Superior temporal gyrus (tissue), 1 donor: ENCODE measurements at regions not wholly inside any gene's neighbourhood (a gene's known extent, or its start where the extent isn't known, plus 50 kb on each side); places are given as distances from the start of the nearest gene placed in this dataset.
"Not testable (repeated sequence)": the region's sequence is repeated elsewhere in the genome, so short reads cannot be mapped to it uniquely, and the experiment has no call there.

Experiments used
- DNase-seq: peaks from one replicate; pipeline ENCODE4 v3.0.0-alpha.2; 2016; ENCODE audit errors: extremely low spot score

- no peak for DNase-seq
These were observed 206.9 kb downstream of the ICOS start for GRCh38 chr2:204143216-204144014.

GRCh38 chr2:204144492-204144891 is 207.9 kb downstream of the ICOS start:
- DNase-seq: no peak

GRCh38 chr2:204145263-204145751 is 208.7 kb downstream of the ICOS start:
- DNase-seq: peak; percentile 90

GRCh38 chr2:204145791-204146190 is 209.2 kb downstream of the ICOS start:
- DNase-seq: no peak

- not testable (repeated sequence) for DNase-seq
These were observed 210.5 kb downstream of the ICOS start for GRCh38 chr2:204147040-204147439.

- DNase-seq: no peak
These were observed 214.2 kb downstream of the ICOS start for GRCh38 chr2:204150721-204151120.

- no peak for DNase-seq
These were observed 216.1 kb downstream of the ICOS start for GRCh38 chr2:204152616-204153015.

GRCh38 chr2:204154863-204155262 is 218.3 kb downstream of the ICOS start:
- no peak for DNase-seq

- no peak for DNase-seq
These were observed 219.9 kb downstream of the ICOS start for GRCh38 chr2:204156456-204156855.

GRCh38 chr2:204157684-204158083 is 221.1 kb downstream of the ICOS start:
- DNase-seq: no peak

- no peak for DNase-seq
These were observed 223.0 kb downstream of the ICOS start for GRCh38 chr2:204159526-204159925.

GRCh38 chr2:204160989-204161388 is 224.4 kb downstream of the ICOS start:
- DNase-seq: no peak

GRCh38 chr2:204161886-204162285 is 225.3 kb downstream of the ICOS start:
- DNase-seq: no peak

GRCh38 chr2:204166961-204167360 is 230.4 kb downstream of the ICOS start:
- no peak for DNase-seq

GRCh38 chr2:204167670-204168069 is 231.1 kb downstream of the ICOS start:
- not testable (repeated sequence) for DNase-seq

- no peak for DNase-seq
These were observed 233.8 kb downstream of the ICOS start for GRCh38 chr2:204170411-204170810.

- no peak for DNase-seq
These were observed 235.0 kb downstream of the ICOS start for GRCh38 chr2:204171432-204172144.

- DNase-seq: no peak
These were observed 235.6 kb downstream of the ICOS start for GRCh38 chr2:204172145-204172600.

GRCh38 chr2:204174034-204174433 is 237.5 kb downstream of the ICOS start:
- DNase-seq: no peak

- DNase-seq: no peak
These were observed 239.1 kb downstream of the ICOS start for GRCh38 chr2:204175552-204176271.

GRCh38 chr2:204176306-204176705 is 239.7 kb downstream of the ICOS start:
- no peak for DNase-seq
